ENCODE measurements at regions not wholly inside any gene's neighbourhood (a gene's known extent, or its start where the extent isn't known, plus 50 kb on each side); places are given as distances from the start of the nearest gene placed in this dataset.

DNA sequence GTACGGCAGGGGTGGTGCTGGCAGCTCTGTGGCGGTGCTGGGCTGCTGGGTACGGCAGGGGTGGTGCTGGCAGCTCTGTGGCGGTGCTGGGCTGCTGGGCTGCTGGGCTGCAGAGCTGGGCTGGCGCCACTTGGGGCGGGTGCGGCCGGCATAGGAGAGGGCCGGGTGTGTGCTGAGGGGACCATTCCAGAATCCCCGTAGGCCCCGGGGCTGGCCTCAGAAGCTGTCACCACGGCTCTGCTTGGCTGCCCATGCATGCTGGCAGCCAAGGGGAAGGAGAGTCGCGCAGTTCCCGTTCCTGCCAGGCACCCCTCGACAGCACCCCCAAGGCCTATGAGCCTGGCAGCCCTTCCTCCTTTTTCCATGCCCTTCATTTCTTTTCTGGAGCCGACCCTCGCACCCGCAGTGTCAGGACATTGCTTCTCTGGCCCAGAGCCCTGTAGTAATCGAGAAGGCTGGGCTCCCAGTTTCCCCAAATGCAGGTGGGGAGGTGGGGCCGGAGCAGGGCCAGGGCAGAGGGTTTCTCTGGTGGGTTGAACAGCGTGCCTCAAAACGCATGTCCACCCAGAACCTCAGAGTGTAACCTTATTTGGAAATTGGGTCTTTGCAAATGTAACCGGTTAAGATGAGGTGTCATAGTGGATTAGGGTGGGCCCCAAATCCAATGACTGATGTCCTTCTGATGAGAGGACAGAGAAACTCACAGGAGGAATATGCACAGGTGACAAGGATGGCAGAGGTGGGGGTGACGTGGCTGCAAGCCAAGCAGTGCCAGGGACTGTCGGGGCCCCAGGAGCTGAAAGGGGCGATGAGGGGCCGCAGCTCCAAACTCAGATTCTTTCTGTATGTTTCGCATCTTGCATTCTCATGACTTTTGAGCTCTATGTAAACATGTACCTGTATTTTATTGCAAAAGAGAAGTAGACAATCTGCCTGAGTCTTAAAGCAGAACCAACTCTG lies 71.0 kb upstream of the ACTRT2 start:
- H4K91ac ChIP-seq (ENCODE audit: insufficient read depth, low read depth, low read length): no peak overlapping the region
- DNase-seq: no peak
- 70% methylated on average over 10 of the region's 29 CpGs; no CpG with 5 or more reads in 1 of the 2 experiments for WGBS, 2 experiments (ENCODE audit: extremely low coverage in 2 of 2, insufficient read length in 1 of 2)
- H2AFZ ChIP-seq (replicated peaks; ENCODE audit: low read length, poor library complexity): no peak overlapping the region
- dilution Hi-C loops (cut with HindIII; ENCODE audit: low sequenced_read_pairs, unreplicated experiment): no loop called here
- H3K23ac ChIP-seq (ENCODE audit: low read depth, low read length): no peak overlapping the region
- H2AK5ac ChIP-seq (ENCODE audit: low read depth, low read length): no peak overlapping the region
- no peaks in the 10 kb centered on the region for H3K27me3 ChIP-seq (ENCODE audit: control insufficient read depth, insufficient read depth, low read length)
- no peak overlapping the region for H3K56ac ChIP-seq (ENCODE audit: extremely low read depth, insufficient read depth, low read length)
- no peak overlapping the region for H4K5ac ChIP-seq (ENCODE audit: low read depth, low read length)
- no peak overlapping the region for H3K4me3 ChIP-seq (ENCODE audit: insufficient read depth, low read depth, low read length)
- intact Hi-C loops (cut with micrococcal nuclease): no loop called here
- no peak overlapping the region for H2AK9ac ChIP-seq (replicated peaks; ENCODE audit: low read depth, low read length, poor library complexity)
- no peaks in the 10 kb centered on the region for H3K9me1 ChIP-seq (ENCODE audit: insufficient read depth, low read length)
- no peaks in the 10 kb centered on the region for H4K20me1 ChIP-seq (ENCODE audit: insufficient read depth, low read length)
- no peaks in the 10 kb centered on the region for H3K36me3 ChIP-seq (ENCODE audit: control insufficient read depth, insufficient read depth, low read length)
- H3K9me3 ChIP-seq (ENCODE audit: control insufficient read depth, insufficient read depth, low read length): peaks cover 46% of the 10 kb centered on the region
- no peak overlapping the region for H2BK5ac ChIP-seq (ENCODE audit: low read depth, low read length, poor library complexity, severe bottlenecking)
- H2BK20ac ChIP-seq (ENCODE audit: low read depth, low read length): no peak overlapping the region
- no peak overlapping the region for H2BK15ac ChIP-seq (ENCODE audit: low read depth, low read length)
- no peaks in the 10 kb centered on the region for H3K4me1 ChIP-seq (ENCODE audit: control insufficient read depth, insufficient read depth, low read length)
- POLR2A ChIA-PET (ENCODE audit: unreplicated experiment): no interaction called here
- no peak overlapping the region for H3K14ac ChIP-seq (replicated peaks; ENCODE audit: low read depth, low read length)
- no peak overlapping the region for H3K18ac ChIP-seq (ENCODE audit: low read depth, low read length)
- H3K4me2 ChIP-seq (ENCODE audit: low read depth, low read length): no peak overlapping the region
- no peak overlapping the region for H3K4ac ChIP-seq (ENCODE audit: low read depth, low read length)
- no peak for ATAC-seq (ENCODE audit: low read depth)
- H2BK120ac ChIP-seq (ENCODE audit: low read depth, low read length): no peak overlapping the region
- no peak overlapping the region for H3K9ac ChIP-seq (ENCODE audit: low read depth, low read length)
- TF ChIP-seq SMC3 (IDR thresholded peaks at IDR 0.05; ENCODE audit: low read depth, low read length): no peak
- no peak for TF ChIP-seq MXI1 (IDR thresholded peaks at IDR 0.05; ENCODE audit: borderline replicate concordance, low read depth, low read length)
- TF ChIP-seq, protein P1, sequence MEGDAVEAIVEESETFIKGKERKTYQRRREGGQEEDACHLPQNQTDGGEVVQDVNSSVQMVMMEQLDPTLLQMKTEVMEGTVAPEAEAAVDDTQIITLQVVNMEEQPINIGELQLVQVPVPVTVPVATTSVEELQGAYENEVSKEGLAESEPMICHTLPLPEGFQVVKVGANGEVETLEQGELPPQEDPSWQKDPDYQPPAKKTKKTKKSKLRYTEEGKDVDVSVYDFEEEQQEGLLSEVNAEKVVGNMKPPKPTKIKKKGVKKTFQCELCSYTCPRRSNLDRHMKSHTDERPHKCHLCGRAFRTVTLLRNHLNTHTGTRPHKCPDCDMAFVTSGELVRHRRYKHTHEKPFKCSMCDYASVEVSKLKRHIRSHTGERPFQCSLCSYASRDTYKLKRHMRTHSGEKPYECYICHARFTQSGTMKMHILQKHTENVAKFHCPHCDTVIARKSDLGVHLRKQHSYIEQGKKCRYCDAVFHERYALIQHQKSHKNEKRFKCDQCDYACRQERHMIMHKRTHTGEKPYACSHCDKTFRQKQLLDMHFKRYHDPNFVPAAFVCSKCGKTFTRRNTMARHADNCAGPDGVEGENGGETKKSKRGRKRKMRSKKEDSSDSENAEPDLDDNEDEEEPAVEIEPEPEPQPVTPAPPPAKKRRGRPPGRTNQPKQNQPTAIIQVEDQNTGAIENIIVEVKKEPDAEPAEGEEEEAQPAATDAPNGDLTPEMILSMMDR (conservative IDR thresholded peaks at IDR 0.05; ENCODE audit: low read depth, low read length): no peak
- no peaks in the 10 kb centered on the region for H3K79me1 ChIP-seq (ENCODE audit: low read depth in 1 of 2, low read length in 2 of 2)
- in situ Hi-C loops (cut with MboI; ENCODE audit: low sequenced_read_pairs): no loop called here
- no peak overlapping the region for H4K8ac ChIP-seq (ENCODE audit: low read depth in 2 of 2, low read length in 2 of 2)
- no TSS peak for BruUV-seq (replicated peaks)
- H3K27ac ChIP-seq (ENCODE audit: insufficient read depth, low read length): no peak overlapping the region
- CTCF ChIA-PET: no interaction called here

Measured in IMR-90 (cell line).